ENCODE measurements at regions not wholly inside any gene's neighbourhood (a gene's known extent, or its start where the extent isn't known, plus 50 kb on each side); places are given as distances from the start of the nearest gene placed in this dataset.

DNA sequence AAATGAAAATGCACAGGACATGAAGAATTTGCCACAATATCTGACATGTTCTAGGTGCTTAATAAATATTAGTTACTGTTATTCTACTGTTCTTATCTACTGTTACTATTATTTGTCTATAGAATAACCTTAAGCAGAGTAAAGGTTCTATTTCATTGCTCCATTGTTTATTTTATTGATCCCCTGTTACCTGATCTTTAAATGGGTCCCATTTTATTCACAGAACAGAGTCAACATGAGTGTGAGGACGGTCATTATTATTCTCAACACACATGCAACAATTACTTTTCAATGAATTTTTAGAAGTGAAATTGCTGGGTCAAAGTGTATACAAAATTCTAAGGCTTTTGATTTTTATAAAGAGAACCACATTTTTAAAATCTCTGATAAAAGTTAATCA lies 186.9 kb downstream of the AHR start:
- DNase-seq (ENCODE audit: low read depth) = no peak

DNA sequence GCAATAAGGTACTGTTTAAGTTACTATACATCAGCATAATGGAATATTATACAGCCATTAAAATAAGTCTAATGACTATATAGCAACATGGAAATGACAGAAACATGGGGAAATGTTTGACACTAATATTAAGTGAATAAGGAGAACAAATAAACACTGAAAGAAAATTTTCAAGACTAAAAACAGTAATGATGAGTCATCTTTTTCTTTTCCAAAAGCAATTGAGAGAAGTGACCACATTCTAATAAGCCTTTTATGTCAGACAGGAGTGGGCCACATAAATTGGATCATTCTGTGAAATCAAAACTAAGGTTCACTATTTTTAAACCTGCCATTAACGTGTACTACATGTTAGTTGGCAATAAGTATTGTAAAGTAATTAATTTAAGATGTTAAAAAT lies 187.5 kb downstream of the AHR start:
- DNase-seq (ENCODE audit: low read depth) = no peak

DNA sequence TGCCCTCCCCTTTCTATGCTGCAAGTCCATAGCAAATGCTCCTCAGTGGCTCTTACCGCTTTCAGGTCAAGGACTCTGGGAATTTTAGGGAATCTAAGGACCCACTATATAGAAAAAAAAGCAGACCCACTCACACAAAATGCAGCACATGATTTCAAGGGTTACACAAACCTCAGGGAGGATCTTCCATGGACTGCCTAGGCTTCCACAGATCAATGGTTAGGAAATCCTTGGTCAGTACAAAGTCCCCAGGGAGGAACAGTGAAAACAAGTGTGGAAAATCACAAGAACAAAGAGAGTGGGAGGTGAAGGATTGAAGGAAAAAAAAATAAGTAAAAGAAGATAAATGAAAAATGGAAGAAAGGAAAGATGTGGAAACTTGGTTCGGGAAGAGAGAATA lies 188.4 kb downstream of the AHR start:
- no peak for DNase-seq (ENCODE audit: low read depth)

DNA sequence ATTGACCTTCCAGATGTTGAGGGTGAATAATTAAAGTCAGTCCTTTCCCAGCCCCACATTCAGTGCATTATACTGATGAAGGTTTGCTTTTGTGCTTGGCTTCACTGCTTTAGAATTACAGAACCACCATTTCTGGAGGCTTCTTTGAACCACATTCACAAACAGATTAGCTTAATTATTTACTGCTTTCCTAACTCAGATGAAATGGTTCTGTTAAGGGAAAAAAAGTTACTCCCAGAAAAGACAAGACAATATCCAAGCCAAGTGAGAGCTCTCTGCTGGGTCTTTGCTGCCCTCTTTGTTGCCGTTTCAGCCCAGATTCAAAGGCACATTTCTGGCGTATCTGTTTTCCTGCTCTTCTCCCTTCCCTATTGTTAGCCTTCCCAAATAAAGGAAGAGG lies 188.9 kb downstream of the AHR start:
- DNase-seq (ENCODE audit: low read depth) = no peak

DNA sequence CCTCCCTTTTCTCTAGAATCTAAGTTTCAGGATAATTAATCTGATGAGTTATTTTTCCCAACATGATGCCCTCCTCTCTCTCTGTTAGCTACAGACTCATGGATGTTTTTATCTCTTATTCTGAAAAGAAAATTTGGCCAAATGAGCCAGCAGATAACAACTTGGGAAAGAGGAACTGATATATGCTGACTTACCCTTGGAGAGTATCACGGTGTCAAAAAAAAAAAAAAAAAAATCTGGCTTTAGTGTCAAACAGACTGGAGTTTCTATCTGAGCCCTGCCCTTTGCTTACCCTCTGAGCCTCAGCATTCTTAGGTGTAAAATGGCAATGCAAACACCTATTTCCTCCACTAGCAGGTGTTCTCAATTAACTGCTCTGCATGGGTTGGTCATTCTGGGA lies 190.4 kb downstream of the AHR start:
- DNase-seq (ENCODE audit: low read depth) = no peak

DNA sequence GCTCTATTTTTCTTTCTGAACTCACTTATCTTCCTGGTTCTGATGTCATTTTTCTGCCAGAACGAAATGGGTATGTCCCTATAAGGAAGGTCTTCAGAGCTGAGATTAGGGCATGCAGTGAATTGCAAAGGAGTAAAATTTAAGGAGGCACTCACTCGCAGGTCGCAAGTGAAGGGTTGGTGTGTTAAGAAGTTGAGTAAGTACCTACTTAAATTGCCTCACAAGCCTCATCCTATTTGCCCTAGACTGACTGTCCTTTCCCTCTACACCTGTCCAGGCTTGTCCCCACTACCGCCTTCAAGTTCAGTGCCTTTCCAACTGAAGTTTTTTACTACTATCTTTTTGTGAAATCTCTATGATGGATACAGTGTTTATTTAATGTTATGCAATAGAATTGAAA lies 191.5 kb downstream of the AHR start:
- DNase-seq (ENCODE audit: low read depth) = no peak

DNA sequence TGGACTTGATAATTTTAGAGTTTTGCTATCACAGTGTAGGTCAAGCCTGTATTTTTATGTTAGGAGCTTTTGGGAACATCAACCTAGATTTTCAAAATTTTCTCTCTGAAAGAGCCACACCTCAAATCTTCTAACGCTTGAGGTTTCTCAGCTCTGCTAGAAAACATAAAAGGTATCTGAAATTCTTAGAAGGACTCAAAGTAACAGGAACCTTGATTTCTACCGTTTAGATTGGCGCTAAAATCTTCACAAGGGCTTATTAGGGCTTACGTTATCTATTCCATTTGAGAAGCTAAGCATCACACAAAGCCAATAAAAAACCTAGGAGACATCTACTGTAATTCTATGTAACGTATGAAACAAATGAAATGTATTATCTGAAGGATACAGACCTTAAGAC lies 192.4 kb downstream of the AHR start:
- no peak for DNase-seq (ENCODE audit: low read depth)

DNA sequence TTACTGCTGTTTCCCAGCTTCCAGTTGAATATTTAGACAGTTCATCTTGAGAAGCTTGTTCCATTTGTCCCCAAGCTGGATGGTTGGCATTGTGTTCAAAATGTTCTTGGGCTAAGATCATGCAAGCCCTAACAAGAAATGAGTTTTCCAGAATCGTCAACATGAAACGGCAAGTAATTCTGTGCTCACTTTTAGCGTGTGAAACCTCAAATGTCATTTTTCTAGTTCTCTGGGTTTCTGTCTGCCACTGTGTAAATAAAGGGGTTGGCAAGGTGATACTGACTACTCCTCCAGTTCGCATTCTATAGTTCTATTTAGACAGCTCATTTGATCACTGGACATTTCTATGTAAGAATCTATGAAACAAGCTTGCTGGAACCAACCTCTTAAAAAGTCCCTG lies 194.0 kb downstream of the AHR start:
- DNase-seq (ENCODE audit: low read depth) = no peak

DNA sequence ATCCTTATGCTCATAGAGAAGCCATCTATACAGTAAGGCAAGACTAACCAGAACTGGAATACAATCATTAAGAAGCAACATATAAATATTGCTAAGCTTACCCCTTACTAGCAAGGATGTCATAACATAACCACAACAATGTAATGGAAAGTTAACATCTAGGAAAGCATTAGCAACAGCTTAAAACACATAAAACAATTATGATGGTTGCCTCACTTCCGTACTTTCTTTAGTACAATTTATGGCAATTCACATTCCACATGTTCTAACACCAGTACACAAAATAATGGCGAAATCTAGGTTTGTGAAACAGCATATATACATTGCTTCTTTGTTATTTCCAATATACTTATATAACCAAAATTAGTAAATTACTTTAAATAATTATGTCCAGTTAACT lies 195.0 kb downstream of the AHR start:
- no peak for DNase-seq (ENCODE audit: low read depth)

DNA sequence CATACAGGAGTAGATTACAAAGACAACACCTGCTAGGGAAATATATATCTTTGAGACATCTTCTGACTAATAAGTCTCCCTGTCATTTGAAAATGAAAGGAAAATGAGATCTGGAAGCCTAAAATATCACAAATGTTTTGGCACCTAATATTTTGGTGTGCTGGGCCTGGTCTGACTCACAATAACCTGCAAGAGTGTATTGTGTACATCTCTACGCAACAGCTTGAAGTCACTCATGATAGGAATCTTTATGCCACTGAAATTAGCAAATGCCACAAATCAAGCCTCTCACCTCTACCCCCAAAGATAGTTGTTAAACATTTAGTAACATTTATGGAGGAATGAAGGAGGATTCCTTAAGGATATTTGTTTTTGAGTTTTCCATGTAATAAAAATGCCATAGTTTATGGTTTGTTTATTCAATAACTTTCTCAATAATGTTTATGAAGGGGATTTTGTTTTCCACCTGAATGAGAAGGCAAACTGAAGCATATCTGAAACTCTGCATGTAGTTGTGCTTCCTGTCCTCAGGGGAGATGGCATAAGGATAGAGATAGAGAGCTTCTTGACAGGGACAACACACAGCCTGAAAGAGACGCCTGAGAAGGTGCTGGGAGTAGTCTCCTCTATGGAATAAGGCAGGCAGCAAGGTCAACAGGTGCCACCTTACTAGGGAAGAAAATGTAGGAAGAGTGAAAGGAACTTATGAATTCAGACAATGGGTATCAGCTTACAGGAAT lies 197.4 kb downstream of the AHR start:
- DNase-seq (ENCODE audit: low read depth) = no peak

DNA sequence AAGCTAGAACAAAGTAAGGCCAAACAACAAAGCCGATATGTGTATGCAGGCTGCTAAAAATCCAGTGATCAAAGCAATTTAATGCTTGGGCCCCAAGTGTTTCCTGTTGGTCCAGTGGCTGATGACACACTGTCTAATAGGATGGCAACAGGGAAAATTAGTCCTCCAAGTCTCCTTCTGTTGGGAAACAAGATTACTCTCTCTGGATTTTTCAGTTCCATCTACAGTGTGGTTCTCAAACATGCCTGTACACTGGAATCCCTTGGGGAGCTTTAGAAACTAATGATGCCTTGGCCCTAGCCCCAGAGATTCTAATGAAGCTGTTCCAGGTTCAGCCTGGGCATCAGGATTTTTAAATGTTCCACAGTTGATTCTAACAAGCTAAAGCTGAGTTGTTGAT lies 198.7 kb downstream of the AHR start:
- no peak for DNase-seq (ENCODE audit: low read depth)

DNA sequence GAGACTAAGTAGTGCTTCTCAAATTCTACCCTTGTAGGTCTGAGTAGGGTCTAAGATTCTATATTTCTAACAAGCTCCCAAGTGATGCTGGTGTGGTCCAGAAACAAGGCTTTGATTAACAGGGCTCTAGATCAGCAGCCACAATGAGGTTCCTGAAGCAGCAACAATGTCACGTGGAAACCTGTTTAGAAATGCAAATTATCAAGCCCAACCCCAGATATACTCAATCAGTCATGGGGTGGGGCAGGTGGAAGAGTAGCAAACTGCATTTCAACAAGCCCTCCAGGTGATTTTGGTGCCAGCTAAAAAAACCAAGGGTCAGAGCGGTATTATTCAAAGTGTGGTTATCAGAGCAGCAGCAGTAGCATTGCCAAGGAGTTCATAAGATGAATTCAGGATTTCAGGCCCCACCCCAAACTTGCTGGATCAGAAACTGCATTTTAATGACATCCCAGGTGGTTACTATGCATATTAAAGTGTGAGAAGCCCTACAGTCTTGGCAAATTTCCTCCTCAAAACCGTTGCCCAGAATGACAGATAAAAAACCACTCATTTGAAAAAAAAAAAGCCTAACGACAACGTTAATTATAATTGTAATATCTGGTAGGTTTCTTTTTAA lies 199.2 kb downstream of the AHR start:
- DNase-seq (ENCODE audit: low read depth) = no peak

DNA sequence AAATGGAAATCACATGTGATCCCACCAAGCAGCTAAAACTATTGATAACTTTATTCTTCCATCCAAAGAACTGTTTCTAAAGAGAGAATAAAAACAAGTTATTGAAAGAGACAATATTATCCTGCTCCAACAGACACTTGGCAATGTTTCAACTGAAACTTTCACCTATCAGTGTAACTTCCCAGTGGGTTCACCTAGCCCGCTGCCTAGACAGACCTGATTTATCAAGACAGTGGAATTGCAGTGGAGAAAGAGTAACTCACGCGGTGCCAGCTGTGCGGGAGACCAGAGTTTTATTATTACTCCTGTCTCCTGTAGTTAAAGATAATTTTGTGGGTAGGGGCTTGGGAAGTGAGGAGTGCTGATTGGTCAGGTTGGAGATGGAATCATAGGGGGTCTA lies 199.8 kb downstream of the AHR start:
- DNase-seq (ENCODE audit: low read depth) = no peak

DNA sequence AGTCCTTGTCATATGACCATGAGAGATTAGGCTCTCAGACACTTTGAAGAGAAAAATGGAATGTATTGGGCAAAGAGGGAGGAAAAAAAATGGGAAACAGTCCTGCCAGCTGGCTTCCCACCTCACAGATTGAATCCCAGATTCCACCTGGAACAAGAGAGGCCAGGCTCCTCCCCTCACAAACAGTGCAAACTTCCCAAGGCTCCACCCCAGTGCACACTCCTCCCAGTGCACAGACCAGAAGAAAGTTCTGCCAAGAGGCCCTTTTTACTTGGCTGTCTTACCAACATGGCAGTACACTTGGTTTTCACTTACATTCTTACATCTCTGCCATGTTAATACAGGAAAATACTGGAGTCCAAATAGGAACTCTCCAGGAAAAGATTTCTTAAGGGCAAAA lies 202.3 kb downstream of the AHR start:
- no peak for DNase-seq (ENCODE audit: low read depth)

DNA sequence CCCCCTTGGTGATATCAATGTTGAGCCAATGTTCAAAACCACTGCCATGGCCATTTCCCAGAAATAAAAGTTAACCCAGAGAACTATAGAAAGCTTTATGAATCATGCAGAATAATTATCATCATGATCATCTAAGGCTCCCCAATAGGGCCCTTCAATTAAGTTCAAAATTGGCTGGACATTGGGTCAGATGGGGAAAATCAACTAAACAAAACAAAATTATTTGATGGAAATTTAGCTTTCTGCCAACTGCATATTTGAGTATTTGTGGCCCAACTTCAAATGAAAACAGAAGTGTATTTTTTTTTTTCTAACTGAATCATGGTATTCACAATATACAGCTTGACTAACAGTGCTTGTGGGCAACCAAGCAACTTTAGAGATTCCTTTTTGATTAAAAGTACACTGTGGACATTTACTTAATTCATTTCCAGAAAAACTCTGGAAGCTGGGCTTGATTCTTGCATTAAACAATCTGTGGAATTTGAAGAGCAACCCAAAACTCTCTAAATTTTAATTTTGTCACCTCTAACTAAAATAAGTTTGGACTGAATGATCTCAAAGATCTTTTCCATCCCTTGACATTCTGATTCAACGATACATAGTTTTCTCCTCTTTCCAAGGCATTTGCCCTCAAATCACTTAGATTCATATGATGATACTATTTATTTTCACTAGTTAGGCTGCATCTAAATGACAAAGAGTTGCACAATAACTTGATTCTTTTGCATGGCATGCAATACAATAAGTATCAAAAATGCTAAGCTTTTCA lies 203.2 kb downstream of the AHR start:
- no peak for DNase-seq (ENCODE audit: low read depth)

DNA sequence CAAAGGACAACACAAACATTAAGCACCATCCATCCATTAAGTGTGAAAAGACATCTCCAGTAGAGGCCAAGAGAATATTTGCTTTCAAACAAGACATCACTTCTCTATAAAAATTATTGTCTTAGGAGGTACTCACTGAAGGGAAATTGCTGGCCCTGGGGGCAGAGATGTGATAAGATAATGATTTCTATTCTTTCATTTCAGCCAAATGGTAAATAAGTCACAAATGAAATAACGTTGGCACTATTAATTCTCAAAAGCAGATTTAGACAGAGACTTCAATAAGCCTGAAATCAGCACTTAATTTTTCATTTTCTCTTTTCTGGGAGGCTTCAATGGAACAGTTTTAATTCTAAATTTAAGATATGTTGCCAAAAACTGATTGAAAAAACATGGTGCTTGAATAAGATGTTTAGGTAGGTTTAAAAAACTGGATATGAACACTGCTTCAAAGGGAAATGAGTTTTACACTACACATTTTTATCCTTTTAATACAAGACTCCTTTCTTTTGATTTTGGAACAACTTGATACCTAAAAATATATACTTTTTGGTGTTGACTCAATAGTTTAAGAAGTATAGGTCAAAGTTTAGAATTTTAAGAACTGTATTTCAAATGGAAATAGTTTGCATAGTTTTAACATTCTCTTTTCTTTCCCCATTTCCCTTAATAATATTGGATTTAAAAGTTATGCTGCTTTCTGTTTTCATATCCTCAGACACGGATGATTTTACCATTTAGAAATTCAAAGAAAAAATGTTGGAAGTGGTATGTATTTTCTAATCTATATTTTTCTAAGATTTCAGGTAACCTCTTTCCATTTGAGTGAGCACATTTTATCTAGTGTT lies 204.0 kb downstream of the AHR start:
- no peak for DNase-seq (ENCODE audit: low read depth)

DNA sequence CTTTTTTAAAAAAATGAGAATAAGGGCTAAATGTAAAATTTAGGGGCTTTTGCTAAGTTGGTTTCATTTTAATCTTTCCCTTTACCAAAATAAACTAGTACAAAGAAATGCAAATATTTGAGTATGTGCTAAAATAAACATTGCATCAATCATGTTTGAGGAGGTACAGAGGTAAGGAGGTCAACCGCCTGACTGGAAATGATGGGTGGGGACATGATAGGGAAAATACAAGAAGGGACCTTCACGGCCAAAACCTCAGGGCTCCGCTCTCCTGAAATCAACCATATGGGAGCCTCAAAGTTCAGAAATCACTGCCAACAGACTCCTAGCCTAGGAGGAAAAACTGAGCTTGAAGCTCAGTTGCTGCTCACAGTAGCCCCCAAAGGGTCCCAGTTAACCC lies 207.6 kb downstream of the AHR start:
- no peak for DNase-seq (ENCODE audit: low read depth)

DNA sequence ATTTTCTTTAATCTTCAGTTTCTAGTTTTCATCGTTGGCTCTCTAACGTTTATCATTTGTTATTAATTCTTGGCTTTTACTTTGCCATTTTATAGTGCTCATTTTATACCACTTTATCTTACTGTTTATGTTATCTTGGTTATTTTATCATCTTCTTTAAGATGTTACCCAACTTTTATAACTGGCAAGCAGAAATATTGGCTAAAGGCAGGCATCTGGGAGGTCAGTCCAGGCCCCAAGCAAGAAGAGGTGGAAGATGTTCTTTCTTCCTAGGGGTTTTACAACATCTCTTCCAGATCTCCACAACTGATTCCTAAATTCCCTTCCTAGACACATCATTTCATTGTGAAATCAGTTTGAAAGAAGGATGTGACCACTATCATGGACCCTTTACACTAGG lies 208.1 kb downstream of the AHR start:
- DNase-seq (ENCODE audit: low read depth) = no peak

DNA sequence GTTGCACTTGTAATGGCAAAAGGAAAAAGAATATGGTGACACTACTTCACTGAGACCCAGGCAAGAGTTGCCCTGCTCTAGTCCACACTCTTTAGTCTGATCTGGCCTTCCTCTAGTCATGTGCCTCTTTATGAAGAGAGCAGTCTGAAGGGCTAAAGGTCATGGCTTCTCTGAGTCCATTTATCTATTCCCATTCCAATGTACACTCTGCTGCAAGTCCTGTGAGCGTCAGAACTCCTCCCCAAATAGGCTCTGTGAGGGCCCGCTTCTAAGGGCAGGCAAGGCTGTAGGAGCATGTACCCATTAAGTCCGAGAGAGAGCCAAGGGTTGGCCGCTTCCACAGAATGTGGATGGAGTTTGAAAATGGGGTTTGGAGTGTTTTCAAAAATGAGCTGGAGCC lies 209.3 kb downstream of the AHR start:
- no peak for DNase-seq (ENCODE audit: low read depth)

DNA sequence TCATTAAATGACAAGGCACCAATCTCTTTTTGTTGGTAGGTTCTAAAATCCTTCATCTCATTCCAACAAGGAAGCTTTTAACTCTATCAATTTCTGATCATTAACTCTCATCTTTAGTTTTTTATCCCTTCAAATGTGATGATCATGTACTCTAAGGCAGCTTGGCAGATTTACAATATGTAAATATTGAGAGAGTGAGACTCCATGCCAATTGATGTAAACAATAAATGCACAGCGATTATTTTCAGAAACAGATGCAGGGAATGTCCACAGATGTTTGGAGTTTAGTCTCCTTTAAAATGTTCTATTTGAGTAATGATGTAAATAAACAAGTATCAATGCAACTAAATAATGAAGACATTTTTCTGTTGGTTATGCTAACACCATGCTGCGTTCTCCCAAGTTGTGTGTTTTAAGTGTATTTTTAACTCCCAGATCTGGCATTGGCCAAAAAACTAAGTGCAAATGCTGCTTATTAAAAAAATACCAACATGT lies 213.8 kb downstream of the AHR start:
- DNase-seq (ENCODE audit: low read depth) = no peak

DNA sequence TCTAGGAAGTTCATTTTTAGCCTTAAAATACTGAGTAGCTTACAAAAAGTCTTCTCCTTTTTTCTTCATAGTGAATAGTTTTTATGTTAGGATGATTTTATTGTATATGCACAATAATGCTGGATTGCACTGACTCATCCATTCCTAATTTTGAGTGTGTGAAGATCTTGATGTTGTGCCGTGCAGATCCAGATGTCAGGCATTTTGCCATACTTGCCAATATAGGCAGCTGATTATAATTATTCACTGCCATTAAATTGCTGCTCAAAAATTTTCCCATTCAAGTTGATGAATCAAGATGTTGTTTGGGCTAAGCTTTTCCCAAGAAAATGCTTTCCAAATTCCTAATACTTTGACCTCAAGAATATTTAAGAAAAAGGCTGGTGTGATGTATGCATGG lies 218.3 kb downstream of the AHR start:
- no peak for DNase-seq (ENCODE audit: low read depth)

DNA sequence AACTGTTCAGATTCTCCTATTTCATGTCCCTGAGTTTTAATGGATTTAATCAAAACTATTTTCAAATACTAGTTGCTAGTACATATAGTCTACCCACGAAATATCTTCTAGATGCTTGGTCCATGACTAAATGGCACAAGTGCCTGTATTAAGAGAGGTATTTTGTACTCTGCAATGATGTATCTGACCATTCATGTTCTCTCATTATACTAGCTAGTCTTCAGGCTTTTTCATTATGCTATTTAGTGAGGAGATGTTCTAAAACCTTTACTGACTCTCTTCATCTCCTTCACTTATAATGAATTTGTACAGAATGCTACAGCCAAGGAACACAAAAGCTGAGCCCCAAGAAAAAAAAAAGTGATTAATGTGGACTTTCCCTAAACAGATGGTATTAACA lies 222.5 kb downstream of the AHR start:
- no peak for DNase-seq (ENCODE audit: low read depth)

All from CMK (cell line).